Hepatocyte (in vitro differentiated cells): ENCODE measurements at regions not wholly inside any gene's neighbourhood (a gene's known extent, or its start where the extent isn't known, plus 50 kb on each side); places are given as distances from the start of the nearest gene placed in this dataset.

Experiments used
- DNase-seq: peaks from one replicate; pipeline ENCODE4 v3.0.0-alpha.2; 2016; ENCODE audit warnings: low spot score
- H2AFZ ChIP-seq: fragments of 200-600 bp; sonication (generic); 2 replicates; pipeline ENCODE4 v1.6.0; 2016; ENCODE audit warnings: antibody characterized with exemption, mild to moderate bottlenecking
- H3K27ac ChIP-seq: fragments of 200-600 bp; sonication (generic); 2 replicates; pipeline ENCODE4 v1.5.1; 2016; ENCODE audit warnings: mild to moderate bottlenecking
- H3K27me3 ChIP-seq: fragments of 200-600 bp; sonication (generic); 2 replicates; pipeline ENCODE4 v1.6.1; 2016
- H3K36me3 ChIP-seq: fragments of 200-600 bp; sonication (generic); replicated peaks from 2 replicates; pipeline ENCODE4 v1.5.1; 2016; ENCODE audit warnings: low read depth; ENCODE audit not compliant: insufficient read depth
- H3K4me1 ChIP-seq: fragments of 200-600 bp; sonication (generic); 2 replicates; pipeline ENCODE4 v1.5.1; 2016; ENCODE audit warnings: mild to moderate bottlenecking, moderate library complexity; ENCODE audit not compliant: insufficient read depth
- H3K4me2 ChIP-seq: fragments of 200-600 bp; sonication (generic); 2 replicates; pipeline ENCODE4 v1.6.0; 2016
- H3K4me3 ChIP-seq: fragments of 200-600 bp; sonication (generic); 2 replicates; pipeline ENCODE4 v1.5.1; 2016; ENCODE audit warnings: mild to moderate bottlenecking
- H3K79me2 ChIP-seq: fragments of 200-600 bp; sonication (generic); 2 replicates; pipeline ENCODE4 v1.6.0; 2017; ENCODE audit warnings: mild to moderate bottlenecking
- H3K9me2 ChIP-seq: fragments of 200-600 bp; sonication (generic); replicated peaks from 2 replicates; pipeline ENCODE4 v1.6.0; 2017; ENCODE audit warnings: mild to moderate bottlenecking; ENCODE audit not compliant: insufficient read depth
- H3K9me3 ChIP-seq: fragments of 200-600 bp; sonication (generic); 2 replicates; pipeline ENCODE4 v1.5.1; 2016; ENCODE audit warnings: low read depth, mild to moderate bottlenecking
- H4K20me1 ChIP-seq: fragments of 200-600 bp; sonication (generic); 2 replicates; pipeline ENCODE4 v1.6.0; 2016; ENCODE audit warnings: mild to moderate bottlenecking; ENCODE audit not compliant: insufficient read depth, poor library complexity, severe bottlenecking
- CTCF ChIP-seq: fragments of 200-600 bp; sonication (generic); IDR thresholded peaks from 2 replicates; pipeline ENCODE4 v1.5.1; 2016; ENCODE audit warnings: antibody characterized with exemption, mild to moderate bottlenecking; ENCODE audit not compliant: poor library complexity
- EZH2 ChIP-seq: fragments of 200-600 bp; sonication (generic); IDR thresholded peaks from 2 replicates; pipeline ENCODE4 v1.6.1; 2016; ENCODE audit warnings: antibody characterized with exemption, mild to moderate bottlenecking, borderline replicate concordance
- EZH2phosphoT487 ChIP-seq: fragments of 200-600 bp; sonication (generic); IDR thresholded peaks from one replicate; pipeline ENCODE4 v1.6.1; 2018; ENCODE audit warnings: antibody characterized with exemption, mild to moderate bottlenecking, low read depth, moderate library complexity; ENCODE audit not compliant: unreplicated experiment, severe bottlenecking
- WGBS: methylation state at CpG from one replicate; pipeline ENCODE4 v1.1.6; 2016; ENCODE audit warnings: low lambda C conversion rate; ENCODE audit errors: missing lambda C conversion rate; 5-methylcytosine and 5-hydroxymethylcytosine counted together

GRCh38 chr7:25459057-25459456, 230.8 kb upstream of the NPVF start:
- H3K4me2 ChIP-seq, result no peak overlapping the region
- no peak for DNase-seq
- H3K4me3 ChIP-seq, result no peak overlapping the region
- H3K27ac ChIP-seq, result no peak overlapping the region
- H3K27me3 ChIP-seq, result no peaks in the 10 kb centered on the region
- H3K36me3 ChIP-seq, result no peaks in the 10 kb centered on the region
- TF ChIP-seq CTCF, result no peak
- TF ChIP-seq EZH2phosphoT487, result no peak
- no peak for TF ChIP-seq EZH2
- no peaks in the 10 kb centered on the region for H4K20me1 ChIP-seq
- peaks cover 19% of the 10 kb centered on the region for H3K4me1 ChIP-seq
- no peaks in the 10 kb centered on the region for H3K9me2 ChIP-seq
- H3K79me2 ChIP-seq, result no peaks in the 10 kb centered on the region
- H2AFZ ChIP-seq, result no peak overlapping the region
- H3K9me3 ChIP-seq, result no peaks in the 10 kb centered on the region

GRCh38 chr7:25460433-25460832, 232.1 kb upstream of the NPVF start:
- TF ChIP-seq EZH2phosphoT487 (no peak), CTCF (no peak), EZH2 (no peak)
- Histone ChIP-seq H2AFZ (no peak overlapping the region), H4K20me1 (no peaks in the 10 kb centered on the region), H3K4me1 (peaks cover 7% of the 10 kb centered on the region), H3K27ac (no peak overlapping the region), H3K27me3 (no peaks in the 10 kb centered on the region), H3K36me3 (no peaks in the 10 kb centered on the region), H3K4me3 (no peak overlapping the region), H3K9me3 (no peaks in the 10 kb centered on the region), H3K4me2 (no peak overlapping the region), H3K9me2 (no peaks in the 10 kb centered on the region), H3K79me2 (no peaks in the 10 kb centered on the region)
- WGBS, result 67% methylated on average over 5 of the region's 5 CpGs
- DNase-seq, result no peak

GRCh38 chr7:25469669-25470068, 241.4 kb upstream of the NPVF start:
- H3K36me3 ChIP-seq, result no peaks in the 10 kb centered on the region
- no peaks in the 10 kb centered on the region for H4K20me1 ChIP-seq
- TF ChIP-seq CTCF, result no peak
- no peak for TF ChIP-seq EZH2
- no peak for TF ChIP-seq EZH2phosphoT487
- no peak overlapping the region for H3K4me3 ChIP-seq
- no peaks in the 10 kb centered on the region for H3K9me2 ChIP-seq
- 87% methylated on average over 6 of the region's 6 CpGs for WGBS
- H3K4me1 ChIP-seq, result no peaks in the 10 kb centered on the region
- H3K27ac ChIP-seq, result no peak overlapping the region
- no peak overlapping the region for H2AFZ ChIP-seq
- no peaks in the 10 kb centered on the region for H3K79me2 ChIP-seq
- H3K4me2 ChIP-seq, result no peak overlapping the region
- H3K27me3 ChIP-seq, result no peaks in the 10 kb centered on the region
- H3K9me3 ChIP-seq, result no peaks in the 10 kb centered on the region
- no peak for DNase-seq
